Activated T-cell treated with anti-CD3 and anti-CD28 coated beads, Interleukin-2, amount 50 U/mL, for 48 hours (primary cell): ENCODE measurements at regions not wholly inside any gene's neighbourhood (a gene's known extent, or its start where the extent isn't known, plus 50 kb on each side); places are given as distances from the start of the nearest gene placed in this dataset.
"Not testable (repeated sequence)": the region's sequence is repeated elsewhere in the genome, so short reads cannot be mapped to it uniquely, and the experiment has no call there.

Experiments
- DNase-seq, 2 experiments: peaks; one replicate each; pipeline ENCODE4 v3.0.0-alpha.2; 2020

- no peak for DNase-seq
Measured at GRCh38 chrX:25858273-25858880, 279.8 kb upstream of the MAGEB18 start.

GRCh38 chrX:25860322-25860721 is 277.8 kb upstream of the MAGEB18 start:
- DNase-seq = no peak

- no peak for DNase-seq
Measured at GRCh38 chrX:25869761-25870160, 268.4 kb upstream of the MAGEB18 start.

- DNase-seq = no peak
Measured at GRCh38 chrX:25872786-25873185, 265.4 kb upstream of the MAGEB18 start.

GRCh38 chrX:25873196-25873595 is 264.9 kb upstream of the MAGEB18 start:
- DNase-seq = no peak

GRCh38 chrX:25878806-25879205 is 259.3 kb upstream of the MAGEB18 start:
- no peak for DNase-seq

- DNase-seq = not testable (repeated sequence)
Measured at GRCh38 chrX:25882503-25882902, 255.6 kb upstream of the MAGEB18 start.

- DNase-seq = no peak
Measured at GRCh38 chrX:25897758-25898157, 240.4 kb upstream of the MAGEB18 start.

GRCh38 chrX:25905728-25906127 is 232.4 kb upstream of the MAGEB18 start:
- DNase-seq = not testable (repeated sequence)

GRCh38 chrX:25925946-25926345 is 212.2 kb upstream of the MAGEB18 start:
- no peak for DNase-seq

GRCh38 chrX:25928316-25928715 is 209.8 kb upstream of the MAGEB18 start:
- no peak for DNase-seq

GRCh38 chrX:25941087-25941486 is 197.1 kb upstream of the MAGEB18 start:
- DNase-seq = no peak

- DNase-seq = no peak
Measured at GRCh38 chrX:25941559-25942250, 196.4 kb upstream of the MAGEB18 start.

GRCh38 chrX:25968920-25969319 is 169.2 kb upstream of the MAGEB18 start:
- DNase-seq = peak; percentile 26 to 32

GRCh38 chrX:25976683-25977310 is 161.3 kb upstream of the MAGEB18 start:
- DNase-seq = no peak

- no peak for DNase-seq
Measured at GRCh38 chrX:25998687-25999086, 139.5 kb upstream of the MAGEB18 start.

- DNase-seq = no peak
Measured at GRCh38 chrX:26007462-26007861, 130.7 kb upstream of the MAGEB18 start.

GRCh38 chrX:26008042-26008441 is 130.1 kb upstream of the MAGEB18 start:
- DNase-seq = no peak

GRCh38 chrX:26008691-26009090 is 129.5 kb upstream of the MAGEB18 start:
- no peak for DNase-seq

- no peak for DNase-seq
Measured at GRCh38 chrX:26019386-26019785, 118.8 kb upstream of the MAGEB18 start.

GRCh38 chrX:26026179-26026578 is 112.0 kb upstream of the MAGEB18 start:
- DNase-seq = no peak

GRCh38 chrX:26032111-26032912 is 105.8 kb upstream of the MAGEB18 start:
- no peak for DNase-seq

- DNase-seq = no peak
Measured at GRCh38 chrX:26037367-26037766, 100.8 kb upstream of the MAGEB18 start.

GRCh38 chrX:26050099-26050498 is 88.0 kb upstream of the MAGEB18 start:
- no peak for DNase-seq
